GM12865 (cell line): ENCODE measurements at regions not wholly inside any gene's neighbourhood (a gene's known extent, or its start where the extent isn't known, plus 50 kb on each side); places are given as distances from the start of the nearest gene placed in this dataset.

Experiments
- DNase-seq: peaks from one replicate; pipeline ENCODE4 v3.0.0; 2010; ENCODE audit warnings: low read depth
- H3K4me3 ChIP-seq: 2 replicates; pipeline ENCODE4 v1.5.1; 2011; ENCODE audit warnings: mild to moderate bottlenecking, low read depth, low read length, control low read depth
- TF ChIP-seq, protein P1 (sequence below): IDR thresholded peaks from 2 replicates; pipeline ENCODE4 v1.5.1; 2011; ENCODE audit warnings: low read length, control low read depth, low read depth, inconsistent platforms; ENCODE audit not compliant: insufficient read depth; ENCODE audit errors: missing control alignments

- TF ChIP-seq, protein P1, sequence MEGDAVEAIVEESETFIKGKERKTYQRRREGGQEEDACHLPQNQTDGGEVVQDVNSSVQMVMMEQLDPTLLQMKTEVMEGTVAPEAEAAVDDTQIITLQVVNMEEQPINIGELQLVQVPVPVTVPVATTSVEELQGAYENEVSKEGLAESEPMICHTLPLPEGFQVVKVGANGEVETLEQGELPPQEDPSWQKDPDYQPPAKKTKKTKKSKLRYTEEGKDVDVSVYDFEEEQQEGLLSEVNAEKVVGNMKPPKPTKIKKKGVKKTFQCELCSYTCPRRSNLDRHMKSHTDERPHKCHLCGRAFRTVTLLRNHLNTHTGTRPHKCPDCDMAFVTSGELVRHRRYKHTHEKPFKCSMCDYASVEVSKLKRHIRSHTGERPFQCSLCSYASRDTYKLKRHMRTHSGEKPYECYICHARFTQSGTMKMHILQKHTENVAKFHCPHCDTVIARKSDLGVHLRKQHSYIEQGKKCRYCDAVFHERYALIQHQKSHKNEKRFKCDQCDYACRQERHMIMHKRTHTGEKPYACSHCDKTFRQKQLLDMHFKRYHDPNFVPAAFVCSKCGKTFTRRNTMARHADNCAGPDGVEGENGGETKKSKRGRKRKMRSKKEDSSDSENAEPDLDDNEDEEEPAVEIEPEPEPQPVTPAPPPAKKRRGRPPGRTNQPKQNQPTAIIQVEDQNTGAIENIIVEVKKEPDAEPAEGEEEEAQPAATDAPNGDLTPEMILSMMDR, result no peak
- DNase-seq, result no peak
- no peak overlapping the region for H3K4me3 ChIP-seq
Observed at GRCh38 chr20:48458003-48458377, 369.8 kb downstream of the PREX1 start.

DNA sequence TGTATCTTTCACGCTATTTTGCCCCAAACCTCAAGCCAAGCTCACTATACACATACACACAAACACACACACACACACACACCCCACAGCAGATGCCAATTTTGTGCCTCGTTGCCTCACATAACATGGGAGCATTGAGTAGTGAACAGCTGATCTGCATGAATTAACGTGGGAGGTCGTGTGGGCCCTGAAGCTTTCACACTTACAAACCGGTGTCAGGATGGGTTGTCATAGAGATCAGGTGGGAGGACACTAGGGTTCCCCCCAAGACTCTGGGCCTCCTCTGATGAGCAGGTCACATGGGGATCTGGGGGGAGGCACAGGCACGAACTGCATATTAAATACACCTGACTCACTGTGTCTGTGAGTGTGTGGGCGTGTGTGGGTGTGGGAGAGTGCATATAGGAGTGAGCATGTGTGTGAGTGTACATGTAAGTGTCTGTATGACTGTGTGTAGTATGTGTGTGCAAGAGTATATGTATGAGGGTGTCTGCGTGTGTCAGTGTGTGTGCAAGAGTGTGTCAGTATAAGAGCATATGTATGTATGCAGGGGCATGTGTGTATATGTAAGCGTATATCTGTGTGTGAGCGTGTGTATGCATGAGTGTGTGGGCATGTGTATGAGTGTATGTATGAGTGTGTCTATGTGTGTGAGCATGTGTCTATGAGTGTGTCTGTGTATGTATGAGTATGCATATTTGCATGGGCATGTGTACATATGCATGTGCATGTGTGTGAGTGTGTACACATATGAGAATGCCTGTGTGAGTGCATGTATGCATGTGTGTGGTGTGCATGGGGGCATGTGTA is 370.4 kb downstream of the PREX1 start:
- H3K4me3 ChIP-seq, result no peak overlapping the region
- TF ChIP-seq, protein P1, result no peak
- no peak for DNase-seq

- DNase-seq, result peak; percentile 49
- TF ChIP-seq, protein P1, result no peak
- H3K4me3 ChIP-seq, result no peak overlapping the region
Observed at GRCh38 chr20:48456366-48457192, 371.2 kb downstream of the PREX1 start.

- H3K4me3 ChIP-seq, result no peak overlapping the region
- TF ChIP-seq, protein P1, result no peak
- DNase-seq, result no peak
Observed at GRCh38 chr20:48455651-48456365, 372.0 kb downstream of the PREX1 start.

DNA sequence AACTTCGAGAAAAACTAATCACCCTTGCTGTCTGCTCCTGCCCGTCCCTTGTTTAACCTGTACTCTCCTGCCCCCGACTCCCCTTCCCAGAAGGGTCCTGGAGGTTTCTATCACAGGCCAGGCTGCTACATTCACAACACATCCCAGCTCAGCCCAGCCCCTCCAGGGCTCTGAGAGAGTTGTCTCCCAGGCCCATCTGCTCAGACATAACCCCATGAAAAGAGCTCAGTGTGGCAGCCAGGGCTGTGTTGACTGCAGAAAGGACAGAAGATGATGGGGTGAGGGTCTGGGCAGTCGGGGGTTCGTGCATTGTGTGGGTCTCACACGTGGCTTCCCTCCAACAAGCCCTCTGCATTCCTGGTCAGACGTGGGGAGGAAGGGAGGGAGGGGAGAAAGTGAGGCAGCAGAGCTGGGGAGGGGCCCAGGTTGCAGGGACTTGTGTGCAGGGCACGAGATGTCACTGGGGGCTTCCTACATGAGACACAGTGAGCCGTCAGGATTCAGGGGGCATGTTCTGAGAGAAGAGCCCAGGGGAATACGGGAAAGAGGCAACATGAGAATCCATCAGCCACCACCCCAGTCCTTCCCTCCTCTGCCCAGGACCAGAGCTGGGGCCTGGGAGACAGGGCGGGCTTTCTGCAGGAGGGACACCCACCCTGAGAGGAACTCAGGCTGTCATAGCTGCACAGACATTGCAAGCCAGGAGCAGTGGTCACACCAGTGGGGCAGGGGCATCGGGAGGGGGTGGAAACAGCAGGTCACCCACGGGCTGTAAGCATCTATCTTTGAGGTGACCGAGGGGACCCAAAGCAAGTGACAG is 372.9 kb downstream of the PREX1 start:
- TF ChIP-seq, protein P1, result no peak
- H3K4me3 ChIP-seq, result no peak overlapping the region
- no peak for DNase-seq

- TF ChIP-seq, protein P1, result no peak
- no peak overlapping the region for H3K4me3 ChIP-seq
- DNase-seq, result no peak
Observed at GRCh38 chr20:48453477-48454093, 374.2 kb downstream of the PREX1 start.
